ENCODE measurements at regions not wholly inside any gene's neighbourhood (a gene's known extent, or its start where the extent isn't known, plus 50 kb on each side); places are given as distances from the start of the nearest gene placed in this dataset.

GRCh38 chrX:147228153-147228552 lies 413.6 kb upstream of the CXorf51A start:
- H3K4me1 Mint-ChIP-seq: no peaks in the 10 kb centered on the region
- TF ChIP-seq SP1 (CRISPR knock-in tag; conservative IDR thresholded peaks at IDR 0.05) (no peak), NR1H2 (CRISPR knock-in tag; IDR thresholded peaks at IDR 0.05) (no peak), CREB1 (CRISPR knock-in tag; IDR thresholded peaks at IDR 0.05) (no peak), TEAD4 (CRISPR knock-in tag; IDR thresholded peaks at IDR 0.05) (no peak), MAX (CRISPR knock-in tag; IDR thresholded peaks at IDR 0.05) (no peak), FOXK1 (CRISPR knock-in tag; IDR thresholded peaks at IDR 0.05) (no peak), MYBL2 (CRISPR knock-in tag; IDR thresholded peaks at IDR 0.05) (no peak), ZNF121 (CRISPR knock-in tag; IDR thresholded peaks at IDR 0.05) (no peak), JUN (CRISPR knock-in tag; IDR thresholded peaks at IDR 0.05) (no peak), FOXP1 (CRISPR knock-in tag; IDR thresholded peaks at IDR 0.05; ENCODE audit: borderline replicate concordance) (no peak)
- TF ChIP-seq, protein P1, sequence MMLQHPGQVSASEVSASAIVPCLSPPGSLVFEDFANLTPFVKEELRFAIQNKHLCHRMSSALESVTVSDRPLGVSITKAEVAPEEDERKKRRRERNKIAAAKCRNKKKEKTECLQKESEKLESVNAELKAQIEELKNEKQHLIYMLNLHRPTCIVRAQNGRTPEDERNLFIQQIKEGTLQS (CRISPR knock-in tag; conservative IDR thresholded peaks at IDR 0.05): no peak
- TF ChIP-seq, protein P2, sequence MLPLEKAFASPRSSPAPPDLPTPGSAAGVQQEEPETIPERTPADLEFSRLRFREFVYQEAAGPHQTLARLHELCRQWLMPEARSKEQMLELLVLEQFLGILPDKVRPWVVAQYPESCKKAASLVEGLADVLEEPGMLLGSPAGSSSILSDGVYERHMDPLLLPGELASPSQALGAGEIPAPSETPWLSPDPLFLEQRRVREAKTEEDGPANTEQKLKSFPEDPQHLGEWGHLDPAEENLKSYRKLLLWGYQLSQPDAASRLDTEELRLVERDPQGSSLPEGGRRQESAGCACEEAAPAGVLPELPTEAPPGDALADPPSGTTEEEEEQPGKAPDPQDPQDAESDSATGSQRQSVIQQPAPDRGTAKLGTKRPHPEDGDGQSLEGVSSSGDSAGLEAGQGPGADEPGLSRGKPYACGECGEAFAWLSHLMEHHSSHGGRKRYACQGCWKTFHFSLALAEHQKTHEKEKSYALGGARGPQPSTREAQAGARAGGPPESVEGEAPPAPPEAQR (CRISPR knock-in tag; IDR thresholded peaks at IDR 0.05): no peak
- ATAC-seq: no peak
- no peaks in the 10 kb centered on the region for H3K27me3 Mint-ChIP-seq (ENCODE audit: low read depth)
- no peak overlapping the region for H3K4me3 Mint-ChIP-seq
- ChIA-PET CTCF (no interaction called here), POLR2A (no interaction called here)
- DNase-seq (ENCODE audit: low spot score): no peak
- no peak overlapping the region for H3K27ac Mint-ChIP-seq
- peaks cover 35% of the 10 kb centered on the region for H3K36me3 Mint-ChIP-seq
- H3K9me3 Mint-ChIP-seq: peaks cover 37% of the 10 kb centered on the region

DNA sequence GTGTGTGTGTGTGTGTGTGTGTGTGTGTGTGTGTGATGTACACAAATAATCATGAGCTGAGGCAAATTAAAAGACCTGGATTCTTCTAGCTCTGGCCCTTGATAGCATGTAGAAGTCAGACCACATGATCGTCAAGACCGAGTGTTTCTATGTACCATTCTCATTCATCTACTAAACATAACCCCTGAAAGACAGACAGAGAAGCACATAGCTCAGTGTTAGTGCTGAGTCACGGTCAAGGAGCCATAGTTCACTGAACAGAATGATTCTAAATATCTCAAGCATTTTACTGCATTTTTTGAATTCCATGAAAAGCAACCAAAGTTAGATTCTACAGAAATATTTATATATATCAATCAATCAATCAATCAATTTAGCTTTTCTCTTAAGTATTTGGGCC lies 412.3 kb upstream of the CXorf51A start:
- Mint-ChIP-seq H3K4me1 (no peaks in the 10 kb centered on the region), H3K27me3 (ENCODE audit: low read depth) (no peaks in the 10 kb centered on the region), H3K4me3 (no peak overlapping the region), H3K9me3 (peaks cover 35% of the 10 kb centered on the region), H3K27ac (no peak overlapping the region), H3K36me3 (peaks cover 33% of the 10 kb centered on the region)
- no peak for ATAC-seq
- no peak for TF ChIP-seq E2F5 (CRISPR knock-in tag; IDR thresholded peaks at IDR 0.05)
- no peak for TF ChIP-seq SMAD3 (CRISPR knock-in tag; IDR thresholded peaks at IDR 0.05; ENCODE audit: borderline replicate concordance)
- no peak for TF ChIP-seq NFYB (CRISPR knock-in tag; conservative IDR thresholded peaks at IDR 0.05; ENCODE audit: low read depth)
- TF ChIP-seq, protein P3, sequence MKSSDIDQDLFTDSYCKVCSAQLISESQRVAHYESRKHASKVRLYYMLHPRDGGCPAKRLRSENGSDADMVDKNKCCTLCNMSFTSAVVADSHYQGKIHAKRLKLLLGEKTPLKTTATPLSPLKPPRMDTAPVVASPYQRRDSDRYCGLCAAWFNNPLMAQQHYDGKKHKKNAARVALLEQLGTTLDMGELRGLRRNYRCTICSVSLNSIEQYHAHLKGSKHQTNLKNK (CRISPR knock-in tag; IDR thresholded peaks at IDR 0.05): no peak
- no peak for TF ChIP-seq MAX (CRISPR knock-in tag; IDR thresholded peaks at IDR 0.05)
- TF ChIP-seq, protein P4, sequence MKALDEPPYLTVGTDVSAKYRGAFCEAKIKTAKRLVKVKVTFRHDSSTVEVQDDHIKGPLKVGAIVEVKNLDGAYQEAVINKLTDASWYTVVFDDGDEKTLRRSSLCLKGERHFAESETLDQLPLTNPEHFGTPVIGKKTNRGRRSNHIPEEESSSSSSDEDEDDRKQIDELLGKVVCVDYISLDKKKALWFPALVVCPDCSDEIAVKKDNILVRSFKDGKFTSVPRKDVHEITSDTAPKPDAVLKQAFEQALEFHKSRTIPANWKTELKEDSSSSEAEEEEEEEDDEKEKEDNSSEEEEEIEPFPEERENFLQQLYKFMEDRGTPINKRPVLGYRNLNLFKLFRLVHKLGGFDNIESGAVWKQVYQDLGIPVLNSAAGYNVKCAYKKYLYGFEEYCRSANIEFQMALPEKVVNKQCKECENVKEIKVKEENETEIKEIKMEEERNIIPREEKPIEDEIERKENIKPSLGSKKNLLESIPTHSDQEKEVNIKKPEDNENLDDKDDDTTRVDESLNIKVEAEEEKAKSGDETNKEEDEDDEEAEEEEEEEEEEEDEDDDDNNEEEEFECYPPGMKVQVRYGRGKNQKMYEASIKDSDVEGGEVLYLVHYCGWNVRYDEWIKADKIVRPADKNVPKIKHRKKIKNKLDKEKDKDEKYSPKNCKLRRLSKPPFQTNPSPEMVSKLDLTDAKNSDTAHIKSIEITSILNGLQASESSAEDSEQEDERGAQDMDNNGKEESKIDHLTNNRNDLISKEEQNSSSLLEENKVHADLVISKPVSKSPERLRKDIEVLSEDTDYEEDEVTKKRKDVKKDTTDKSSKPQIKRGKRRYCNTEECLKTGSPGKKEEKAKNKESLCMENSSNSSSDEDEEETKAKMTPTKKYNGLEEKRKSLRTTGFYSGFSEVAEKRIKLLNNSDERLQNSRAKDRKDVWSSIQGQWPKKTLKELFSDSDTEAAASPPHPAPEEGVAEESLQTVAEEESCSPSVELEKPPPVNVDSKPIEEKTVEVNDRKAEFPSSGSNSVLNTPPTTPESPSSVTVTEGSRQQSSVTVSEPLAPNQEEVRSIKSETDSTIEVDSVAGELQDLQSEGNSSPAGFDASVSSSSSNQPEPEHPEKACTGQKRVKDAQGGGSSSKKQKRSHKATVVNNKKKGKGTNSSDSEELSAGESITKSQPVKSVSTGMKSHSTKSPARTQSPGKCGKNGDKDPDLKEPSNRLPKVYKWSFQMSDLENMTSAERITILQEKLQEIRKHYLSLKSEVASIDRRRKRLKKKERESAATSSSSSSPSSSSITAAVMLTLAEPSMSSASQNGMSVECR (CRISPR knock-in tag; IDR thresholded peaks at IDR 0.05; ENCODE audit: borderline replicate concordance): no peak
- no peak for TF ChIP-seq FOXK1 (CRISPR knock-in tag; IDR thresholded peaks at IDR 0.05)
- no peak for TF ChIP-seq TCF7 (CRISPR knock-in tag; IDR thresholded peaks at IDR 0.05; ENCODE audit: low read depth)
- no peak for TF ChIP-seq USF2 (CRISPR knock-in tag; IDR thresholded peaks at IDR 0.05)
- no peak for TF ChIP-seq TEAD4 (CRISPR knock-in tag; IDR thresholded peaks at IDR 0.05)
- DNase-seq (ENCODE audit: low spot score): no peak
- CTCF ChIA-PET: no interaction called here
- POLR2A ChIA-PET: no interaction called here
